ENCODE measurements at regions not wholly inside any gene's neighbourhood (a gene's known extent, or its start where the extent isn't known, plus 50 kb on each side); places are given as distances from the start of the nearest gene placed in this dataset.

- Histone ChIP-seq H3K36me3 (ENCODE audit: control insufficient read depth, insufficient read depth, low read length) (no peaks in the 10 kb centered on the region), H3K27me3 (ENCODE audit: control insufficient read depth, insufficient read depth, low read length) (no peaks in the 10 kb centered on the region), H3K4me3 (ENCODE audit: low read depth, low read length) (no peak overlapping the region)
- no peak for FAIRE-seq
- no peak for DNase-seq (ENCODE audit: low read depth)
- no peak for TF ChIP-seq CTCF (IDR thresholded peaks at IDR 0.05; ENCODE audit: insufficient read depth, low read length, severe bottlenecking)
Measured at GRCh38 chrX:40298572-40299479, 201.1 kb upstream of the BCOR start.

- TF ChIP-seq CTCF (IDR thresholded peaks at IDR 0.05; ENCODE audit: insufficient read depth, low read length, severe bottlenecking): no peak
- no peak overlapping the region for H3K4me3 ChIP-seq (ENCODE audit: low read depth, low read length)
- FAIRE-seq: no peak
- H3K36me3 ChIP-seq (ENCODE audit: control insufficient read depth, insufficient read depth, low read length): no peaks in the 10 kb centered on the region
- no peaks in the 10 kb centered on the region for H3K27me3 ChIP-seq (ENCODE audit: control insufficient read depth, insufficient read depth, low read length)
- DNase-seq (ENCODE audit: low read depth): no peak
Measured at GRCh38 chrX:40298069-40298468, 200.3 kb upstream of the BCOR start.

- TF ChIP-seq CTCF (IDR thresholded peaks at IDR 0.05; ENCODE audit: insufficient read depth, low read length, severe bottlenecking): no peak
- FAIRE-seq: peak; percentile 40
- DNase-seq (ENCODE audit: low read depth): peak; percentile 54
- Histone ChIP-seq H3K27me3 (ENCODE audit: control insufficient read depth, insufficient read depth, low read length) (no peaks in the 10 kb centered on the region), H3K36me3 (ENCODE audit: control insufficient read depth, insufficient read depth, low read length) (no peaks in the 10 kb centered on the region), H3K4me3 (ENCODE audit: low read depth, low read length) (no peak overlapping the region)
Measured at GRCh38 chrX:40291553-40291952, 193.8 kb upstream of the BCOR start.

GRCh38 chrX:40290517-40290916, 192.8 kb upstream of the BCOR start:
- Histone ChIP-seq H3K36me3 (ENCODE audit: control insufficient read depth, insufficient read depth, low read length) (no peaks in the 10 kb centered on the region), H3K27me3 (ENCODE audit: control insufficient read depth, insufficient read depth, low read length) (no peaks in the 10 kb centered on the region), H3K4me3 (ENCODE audit: low read depth, low read length) (no peak overlapping the region)
- DNase-seq (ENCODE audit: low read depth) (no peak), FAIRE-seq (no peak)
- no peak for TF ChIP-seq CTCF (IDR thresholded peaks at IDR 0.05; ENCODE audit: insufficient read depth, low read length, severe bottlenecking)

GRCh38 chrX:40285876-40286275, 188.1 kb upstream of the BCOR start:
- TF ChIP-seq CTCF (IDR thresholded peaks at IDR 0.05; ENCODE audit: insufficient read depth, low read length, severe bottlenecking): no peak
- no peaks in the 10 kb centered on the region for H3K27me3 ChIP-seq (ENCODE audit: control insufficient read depth, insufficient read depth, low read length)
- FAIRE-seq: no peak
- no peak overlapping the region for H3K4me3 ChIP-seq (ENCODE audit: low read depth, low read length)
- DNase-seq (ENCODE audit: low read depth): no peak
- no peaks in the 10 kb centered on the region for H3K36me3 ChIP-seq (ENCODE audit: control insufficient read depth, insufficient read depth, low read length)

Data from bronchial epithelial cell (primary cell).